GM18505 (cell line): ENCODE measurements at regions not wholly inside any gene's neighbourhood (a gene's known extent, or its start where the extent isn't known, plus 50 kb on each side); places are given as distances from the start of the nearest gene placed in this dataset.
"Not testable (repeated sequence)": the region's sequence is repeated elsewhere in the genome, so short reads cannot be mapped to it uniquely, and the experiment has no call there.

Experiments
- ATAC-seq: cut with Tn5 transposase; IDR thresholded peaks from one replicate; pipeline ENCODE4 v1.9.1; 2021; ENCODE audit not compliant: unreplicated experiment
- POLR2A ChIP-seq: IDR thresholded peaks from 4 replicates; pipeline ENCODE4 v1.6.1; 2011; ENCODE audit warnings: borderline replicate concordance; ENCODE audit not compliant: insufficient read depth, insufficient read length; ENCODE audit errors: extremely low read depth

DNA sequence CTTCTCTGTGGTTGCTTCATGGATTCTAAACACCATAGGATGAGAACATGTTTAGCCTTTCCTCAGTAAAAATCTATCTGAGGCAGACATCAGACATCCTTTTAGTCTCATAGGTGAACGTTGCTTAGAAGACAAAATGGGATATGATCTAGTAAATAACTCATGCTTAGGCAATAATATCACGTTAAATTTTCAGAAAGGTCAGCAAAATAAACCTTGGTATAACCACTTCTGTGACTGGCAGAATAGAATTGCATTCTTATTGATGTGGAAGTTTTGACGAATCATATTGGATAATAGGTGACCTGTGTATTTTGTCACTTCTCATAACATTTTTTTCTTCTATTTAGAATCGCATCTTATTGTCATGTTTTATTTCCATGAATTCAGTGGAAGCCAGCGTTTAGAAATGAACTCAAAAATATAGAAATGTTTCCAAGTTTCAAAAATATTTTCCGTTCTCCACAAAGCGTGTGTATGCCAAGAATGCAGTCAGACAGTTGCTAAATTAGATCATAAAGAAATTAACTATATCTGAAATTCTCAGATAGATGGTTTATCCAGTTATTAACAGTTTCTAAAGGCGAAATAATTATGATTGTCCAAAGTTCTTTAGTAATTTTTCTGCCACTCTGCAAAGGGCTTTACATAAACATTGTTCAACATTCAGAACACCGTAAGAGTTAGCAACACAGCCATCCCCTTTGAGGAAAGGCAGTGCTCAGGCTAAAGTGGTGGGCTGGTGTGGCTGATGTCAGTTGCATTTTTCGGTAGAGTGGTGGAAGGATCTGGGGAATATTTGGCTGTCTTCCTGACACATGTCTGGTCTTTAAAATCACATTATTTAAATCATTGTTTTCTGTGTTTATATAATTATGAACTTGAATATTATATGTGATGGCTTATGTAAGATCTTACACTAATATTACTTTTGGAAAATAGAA is 827.2 kb downstream of the MTRR start:
- no peak for ATAC-seq
- TF ChIP-seq POLR2A: no peak

DNA sequence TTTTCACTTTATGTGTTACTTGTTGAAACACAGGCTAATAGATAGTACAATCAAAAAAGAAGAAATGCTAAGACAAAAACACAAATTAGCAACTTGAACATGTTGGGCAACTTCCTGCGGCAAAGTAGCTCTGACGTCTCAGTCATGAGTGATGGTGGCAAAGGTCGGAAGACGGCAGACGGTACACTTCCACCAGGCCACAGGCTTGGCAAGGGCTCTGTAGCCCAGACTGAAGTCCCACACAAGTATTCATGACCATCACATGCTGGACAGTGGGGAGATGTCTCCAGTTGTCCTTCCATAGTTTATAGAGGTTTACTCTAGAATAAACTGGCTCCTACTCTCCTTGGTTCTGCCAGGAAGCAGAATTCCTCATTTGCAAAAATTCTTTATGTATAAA is 831.3 kb downstream of the MTRR start:
- no peak for ATAC-seq
- no peak for TF ChIP-seq POLR2A

DNA sequence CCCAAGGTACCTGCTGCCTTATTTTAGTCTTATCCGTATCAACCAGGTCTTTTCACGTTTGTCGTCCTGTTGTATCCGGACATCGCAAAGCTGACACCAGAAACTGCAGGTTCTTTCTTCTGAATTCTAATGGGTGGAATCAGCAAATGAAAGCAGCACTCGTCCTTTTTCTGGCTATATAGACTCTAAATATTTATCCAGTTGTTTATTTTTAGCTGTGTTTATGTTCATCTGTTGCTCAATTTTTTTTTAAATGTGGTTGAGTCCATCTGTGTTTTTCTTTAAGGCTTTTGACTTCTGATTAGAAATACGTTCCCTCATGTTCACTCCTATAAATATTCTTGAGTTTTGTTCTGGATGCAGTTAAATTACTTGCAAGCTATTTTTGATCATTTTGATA is 831.7 kb downstream of the MTRR start:
- TF ChIP-seq POLR2A: no peak
- ATAC-seq: no peak

DNA sequence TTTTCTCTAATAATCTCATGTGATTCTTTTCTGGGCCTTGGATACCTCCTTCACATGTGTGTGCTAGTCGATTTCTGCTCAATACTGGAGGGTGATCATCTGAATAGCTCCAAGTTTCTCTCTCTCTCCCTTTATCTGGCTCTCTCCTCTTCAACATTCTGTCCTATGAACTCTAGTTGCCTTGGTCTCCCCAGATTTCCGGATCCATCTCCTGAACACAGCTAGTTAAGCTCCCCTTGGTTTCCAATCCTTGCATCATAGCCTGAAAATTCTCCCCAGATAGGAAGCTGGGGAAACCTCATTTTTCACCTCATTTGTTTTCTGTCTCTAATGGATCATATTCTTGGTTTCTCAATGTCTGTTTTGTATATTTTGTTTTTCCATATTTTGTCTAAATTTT is 832.3 kb downstream of the MTRR start:
- no peak for ATAC-seq
- TF ChIP-seq POLR2A: no peak

DNA sequence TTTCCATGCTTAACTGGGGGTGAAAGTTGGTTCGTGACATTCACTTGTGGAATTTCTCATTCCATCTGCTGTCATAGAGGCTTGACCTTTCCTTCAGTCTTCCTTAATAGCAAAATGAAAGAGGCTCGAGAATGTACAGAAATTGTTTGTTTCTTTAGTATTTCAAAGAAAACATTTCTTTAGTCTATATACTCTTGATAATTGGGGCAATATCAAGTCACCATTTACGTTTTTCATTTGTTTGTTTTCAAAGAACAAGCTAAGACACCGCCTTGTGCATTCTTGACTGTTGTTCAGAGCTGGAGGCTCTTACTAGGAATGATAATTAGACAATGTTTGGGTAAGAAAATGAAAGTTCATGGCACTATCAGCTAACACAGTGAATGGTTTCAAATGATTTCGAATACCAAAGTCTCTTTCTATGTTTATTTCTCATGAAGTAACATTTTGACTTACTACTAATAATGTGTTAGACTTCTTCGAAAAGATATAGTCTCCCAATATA is 835.4 kb downstream of the SEMA5A start:
- TF ChIP-seq POLR2A: no peak
- ATAC-seq: no peak

DNA sequence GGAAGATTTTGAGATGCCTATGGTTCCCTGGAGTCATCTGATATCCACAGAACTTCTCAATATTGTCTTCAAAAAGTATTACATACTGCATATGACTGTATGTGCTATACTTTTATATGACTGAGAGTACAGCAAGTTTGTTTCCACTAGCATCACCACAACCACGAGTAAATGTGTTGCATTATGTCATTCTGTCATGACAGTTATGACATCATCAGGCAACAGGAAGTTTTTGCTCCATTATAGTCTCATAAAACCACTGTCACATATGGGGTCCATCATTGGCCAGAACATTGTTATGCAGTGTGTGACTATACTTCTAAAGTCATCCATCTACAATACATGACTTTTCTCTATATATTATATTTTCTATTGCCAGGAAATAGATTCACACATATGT is 831.7 kb downstream of the SEMA5A start:
- no peak for TF ChIP-seq POLR2A
- ATAC-seq: no peak

DNA sequence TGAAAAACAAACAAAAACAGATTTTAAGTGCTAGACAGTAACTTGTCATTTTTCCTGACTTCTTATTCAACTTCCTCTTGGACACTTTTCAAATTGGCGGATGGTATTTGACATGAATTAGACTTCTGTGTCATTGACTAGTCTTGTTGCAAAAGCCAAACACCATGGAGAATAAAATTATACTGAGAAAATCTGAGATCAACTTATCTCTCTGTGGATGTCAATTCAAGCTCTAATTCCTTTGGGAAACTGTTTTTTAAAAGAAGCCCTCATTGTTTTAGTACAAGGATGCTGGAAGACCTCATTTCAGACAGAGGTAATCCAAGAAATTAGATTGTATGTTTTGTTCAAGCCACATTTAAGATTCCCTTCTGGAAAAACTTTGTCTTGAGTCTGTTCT is 831.0 kb downstream of the SEMA5A start:
- no peak for TF ChIP-seq POLR2A
- no peak for ATAC-seq

DNA sequence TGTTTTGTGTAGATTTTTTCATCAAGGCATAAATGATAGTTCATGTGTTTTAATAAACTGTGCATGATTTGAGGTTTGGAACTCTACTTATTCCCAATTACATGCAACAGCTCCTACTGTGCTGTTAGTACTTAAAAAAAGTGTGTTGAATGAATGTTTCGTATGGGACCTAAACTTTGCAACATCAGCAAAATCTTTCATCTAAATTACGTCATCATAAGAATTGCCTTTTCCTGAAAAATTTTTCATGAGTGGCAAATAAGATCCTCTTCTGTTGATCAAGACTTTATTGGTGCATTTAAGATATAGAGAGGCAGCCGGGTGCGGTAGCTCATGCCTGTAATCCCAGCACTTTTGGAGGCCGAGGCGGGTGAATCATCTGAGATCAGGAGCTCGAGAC is 826.1 kb downstream of the SEMA5A start:
- TF ChIP-seq POLR2A: no peak
- no peak for ATAC-seq

DNA sequence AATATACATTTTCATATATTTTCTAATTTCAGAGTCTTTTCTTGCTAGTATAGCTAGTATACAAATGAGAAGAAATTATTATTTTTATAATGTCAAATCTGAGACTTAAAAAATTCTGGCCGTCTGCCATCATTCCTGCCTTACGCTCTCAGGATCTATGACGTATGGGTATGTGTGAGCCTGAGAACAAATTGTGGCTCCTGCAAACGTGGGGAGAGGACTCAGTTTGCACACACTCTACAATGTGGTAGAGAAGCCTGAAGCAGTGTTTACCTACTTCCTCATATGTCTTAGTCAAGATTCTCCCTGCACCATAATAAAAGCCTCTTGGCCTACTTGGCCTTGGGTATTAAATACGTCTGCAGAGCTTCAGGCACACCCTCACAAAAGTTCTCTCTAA is 825.4 kb downstream of the SEMA5A start:
- ATAC-seq: no peak
- TF ChIP-seq POLR2A: no peak

DNA sequence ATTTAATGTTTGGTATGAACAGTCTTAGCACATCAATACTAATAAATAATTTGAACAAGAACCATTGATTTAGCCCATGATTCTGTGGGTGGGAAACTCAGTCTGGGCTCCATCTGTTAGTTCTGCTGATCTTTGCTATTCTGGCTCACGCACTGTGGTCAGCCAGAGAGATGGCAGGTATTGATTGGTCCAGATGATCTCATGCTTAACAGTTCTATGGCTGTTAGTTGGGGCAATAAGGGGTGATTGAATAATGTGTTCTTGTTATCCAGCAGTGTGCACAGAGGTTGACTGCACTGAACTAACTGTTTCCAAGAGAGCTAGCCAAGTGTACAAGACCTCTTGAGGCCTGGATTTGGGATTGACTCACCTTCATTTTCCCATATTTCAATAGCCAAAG is 824.3 kb downstream of the SEMA5A start:
- no peak for TF ChIP-seq POLR2A
- ATAC-seq: no peak

DNA sequence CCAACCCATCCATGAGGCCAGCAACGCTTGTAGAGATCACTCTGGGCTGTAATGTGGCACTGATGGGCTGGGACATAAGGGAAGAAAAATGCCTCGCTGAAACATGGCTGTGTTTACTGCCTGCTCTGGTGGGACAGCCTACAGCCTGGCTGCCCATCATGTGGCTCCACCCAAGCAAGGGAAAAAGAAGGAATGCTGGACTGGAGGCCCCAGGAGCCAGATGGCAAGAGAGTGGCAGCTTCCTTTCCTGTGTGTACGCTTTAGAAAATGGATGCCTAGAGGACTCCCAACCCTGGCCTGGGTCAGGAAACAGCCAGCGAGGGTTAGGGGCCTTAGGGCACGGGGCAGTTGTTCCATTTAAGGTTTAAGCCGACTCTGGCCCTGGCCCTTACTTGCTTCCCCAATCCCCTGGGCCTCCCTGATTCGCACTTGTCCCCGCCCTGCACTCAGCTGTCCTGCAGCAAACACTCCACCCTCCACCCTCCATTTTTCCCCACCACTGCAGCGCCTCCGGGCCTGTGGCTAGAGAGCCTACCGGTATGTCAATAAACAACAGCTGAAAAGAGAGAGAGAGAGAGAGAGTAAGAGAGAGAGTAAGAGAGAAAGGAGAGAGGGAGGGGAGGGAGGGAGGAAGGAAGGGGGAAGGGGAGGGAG is 819.4 kb downstream of the SEMA5A start:
- no peak for ATAC-seq
- TF ChIP-seq POLR2A: no peak

DNA sequence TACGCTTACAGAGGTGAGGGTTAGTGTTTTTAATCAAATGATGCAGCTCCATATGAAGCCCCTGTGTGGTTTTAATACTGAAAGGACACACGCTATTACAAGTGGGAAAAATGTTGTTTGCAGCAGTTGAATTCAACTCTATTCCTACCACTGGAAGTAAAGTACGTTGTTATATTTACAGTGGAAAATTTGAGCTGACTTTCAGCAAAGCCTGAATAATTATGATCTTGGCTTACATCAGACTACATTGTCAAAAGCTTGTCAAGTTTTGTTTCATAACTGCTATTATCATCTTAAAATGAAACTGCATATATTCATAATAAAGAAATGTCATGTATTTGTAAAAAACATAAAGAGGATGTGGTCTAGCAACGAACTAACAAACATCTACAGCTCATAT is 818.5 kb downstream of the SEMA5A start:
- no peak for ATAC-seq
- no peak for TF ChIP-seq POLR2A

DNA sequence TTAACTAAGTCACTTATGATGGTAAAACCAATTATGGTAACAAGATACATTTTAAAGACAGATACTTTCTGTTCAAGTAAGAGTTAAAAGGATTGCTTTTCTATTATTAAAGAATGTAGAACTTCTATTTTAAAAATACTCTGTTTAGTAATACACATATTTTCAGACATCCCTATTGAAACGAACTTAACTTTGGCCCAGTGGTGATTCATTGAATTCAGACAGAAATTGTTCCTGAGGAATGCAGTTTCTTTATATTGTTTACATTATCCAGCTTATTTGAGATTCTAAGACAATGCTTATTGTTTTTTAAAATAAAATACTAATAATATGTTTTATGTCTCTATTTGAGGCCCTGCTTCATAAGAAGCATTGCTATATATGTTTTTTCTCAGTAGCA is 816.4 kb downstream of the SEMA5A start:
- ATAC-seq: no peak
- no peak for TF ChIP-seq POLR2A

DNA sequence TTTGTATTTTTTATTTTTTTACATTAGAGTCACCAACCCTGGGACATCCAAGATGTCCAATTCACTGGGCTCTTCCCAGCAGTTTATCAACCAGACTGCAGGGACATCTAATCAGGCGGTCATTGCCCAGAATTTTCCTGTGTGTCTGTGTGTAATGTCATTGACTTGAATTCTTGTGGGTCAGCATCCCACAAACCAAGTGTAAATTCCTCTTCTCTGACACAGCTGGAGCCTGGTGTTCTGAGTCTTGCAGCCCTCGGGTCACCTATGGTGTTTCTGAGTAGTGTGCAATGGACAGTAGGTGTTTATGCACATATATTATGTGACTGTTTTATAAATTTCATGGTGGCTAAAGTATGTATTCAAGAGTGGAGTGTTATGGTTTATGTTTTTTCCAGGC is 815.7 kb downstream of the SEMA5A start:
- ATAC-seq: no peak
- no peak for TF ChIP-seq POLR2A

DNA sequence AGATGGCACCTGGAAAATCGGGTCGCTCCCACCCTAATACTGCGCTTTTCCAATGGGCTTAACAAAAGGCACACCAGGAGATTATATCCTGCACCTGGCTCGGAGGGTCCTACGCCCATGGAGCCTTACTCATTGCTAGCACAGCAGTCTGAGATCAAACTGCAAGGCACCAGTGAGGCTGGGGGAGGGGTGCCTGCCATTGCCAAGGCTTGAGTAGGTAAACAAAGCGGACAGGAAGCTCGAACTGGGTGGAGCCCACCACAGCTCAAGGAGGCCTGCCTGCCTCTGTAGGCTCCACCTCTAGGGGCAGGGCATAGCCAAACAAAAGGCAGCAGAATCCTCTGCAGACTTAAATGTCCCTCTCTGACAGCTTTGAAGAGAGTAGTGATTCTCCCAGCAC is 814.8 kb downstream of the SEMA5A start:
- not testable (repeated sequence) for ATAC-seq
